ENCODE measurements at regions not wholly inside any gene's neighbourhood (a gene's known extent, or its start where the extent isn't known, plus 50 kb on each side); places are given as distances from the start of the nearest gene placed in this dataset.

GRCh38 chr12:92558215-92558773, 144.5 kb upstream of the PLEKHG7 start:
- POLR2A ChIA-PET (ENCODE audit: low non-redundant PET), result no interaction called here
- Histone ChIP-seq H3K36me3 (ENCODE audit: insufficient read depth, low read length, poor library complexity, severe bottlenecking) (no peaks in the 10 kb centered on the region), H3K27ac (ENCODE audit: low read depth, low read length, poor library complexity, severe bottlenecking) (no peak overlapping the region), H3K27me3 (replicated peaks; ENCODE audit: insufficient read depth, low read depth, low read length, poor library complexity) (no peaks in the 10 kb centered on the region), H3K4me1 (ENCODE audit: insufficient read depth, low read length, poor library complexity, severe bottlenecking) (no peaks in the 10 kb centered on the region), H3K9me3 (ENCODE audit: low read depth, low read length, poor library complexity, severe bottlenecking) (no peaks in the 10 kb centered on the region), H3K4me3 (ENCODE audit: low read depth, low read length, poor library complexity, severe bottlenecking) (no peak overlapping the region)
- CTCF ChIA-PET, result no interaction called here
- no peak for DNase-seq (ENCODE audit: low spot score)
- no TSS peak for BruUV-seq (replicated peaks)
- no peak for TF ChIP-seq EZH2 (IDR thresholded peaks at IDR 0.05; ENCODE audit: borderline replicate concordance, low read depth, low read length, poor library complexity, severe bottlenecking)
- TF ChIP-seq, protein P1, sequence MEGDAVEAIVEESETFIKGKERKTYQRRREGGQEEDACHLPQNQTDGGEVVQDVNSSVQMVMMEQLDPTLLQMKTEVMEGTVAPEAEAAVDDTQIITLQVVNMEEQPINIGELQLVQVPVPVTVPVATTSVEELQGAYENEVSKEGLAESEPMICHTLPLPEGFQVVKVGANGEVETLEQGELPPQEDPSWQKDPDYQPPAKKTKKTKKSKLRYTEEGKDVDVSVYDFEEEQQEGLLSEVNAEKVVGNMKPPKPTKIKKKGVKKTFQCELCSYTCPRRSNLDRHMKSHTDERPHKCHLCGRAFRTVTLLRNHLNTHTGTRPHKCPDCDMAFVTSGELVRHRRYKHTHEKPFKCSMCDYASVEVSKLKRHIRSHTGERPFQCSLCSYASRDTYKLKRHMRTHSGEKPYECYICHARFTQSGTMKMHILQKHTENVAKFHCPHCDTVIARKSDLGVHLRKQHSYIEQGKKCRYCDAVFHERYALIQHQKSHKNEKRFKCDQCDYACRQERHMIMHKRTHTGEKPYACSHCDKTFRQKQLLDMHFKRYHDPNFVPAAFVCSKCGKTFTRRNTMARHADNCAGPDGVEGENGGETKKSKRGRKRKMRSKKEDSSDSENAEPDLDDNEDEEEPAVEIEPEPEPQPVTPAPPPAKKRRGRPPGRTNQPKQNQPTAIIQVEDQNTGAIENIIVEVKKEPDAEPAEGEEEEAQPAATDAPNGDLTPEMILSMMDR (conservative IDR thresholded peaks at IDR 0.05; ENCODE audit: low read depth, low read length), result no peak
- intact Hi-C loops (cut with micrococcal nuclease; ENCODE audit: unreplicated experiment), result no loop called here

DNA sequence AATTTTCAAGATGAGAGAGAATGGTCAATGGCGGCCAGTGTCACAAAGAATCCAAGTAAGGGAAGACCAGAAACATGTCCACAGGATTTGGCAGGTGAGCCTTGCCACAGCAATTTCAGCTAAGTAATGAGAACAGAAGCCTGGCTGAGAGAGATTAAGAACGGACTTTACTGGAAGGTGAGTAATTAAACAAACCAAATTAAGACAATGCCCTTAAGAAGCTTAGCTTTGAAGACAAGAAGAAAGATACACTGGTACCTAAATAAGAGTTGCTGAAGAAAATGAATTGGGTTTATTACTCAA, 145.4 kb upstream of the PLEKHG7 start:
- H3K36me3 ChIP-seq (ENCODE audit: insufficient read depth, low read length, poor library complexity, severe bottlenecking), result no peaks in the 10 kb centered on the region
- no peak overlapping the region for H3K4me3 ChIP-seq (ENCODE audit: low read depth, low read length, poor library complexity, severe bottlenecking)
- no TSS peak for BruUV-seq (replicated peaks)
- ChIA-PET POLR2A (ENCODE audit: low non-redundant PET) (no interaction called here), CTCF (no interaction called here)
- H3K27me3 ChIP-seq (replicated peaks; ENCODE audit: insufficient read depth, low read depth, low read length, poor library complexity), result no peaks in the 10 kb centered on the region
- DNase-seq (ENCODE audit: low spot score), result no peak
- intact Hi-C loops (cut with micrococcal nuclease; ENCODE audit: unreplicated experiment), result no loop called here
- H3K9me3 ChIP-seq (ENCODE audit: low read depth, low read length, poor library complexity, severe bottlenecking), result no peaks in the 10 kb centered on the region
- no peak overlapping the region for H3K27ac ChIP-seq (ENCODE audit: low read depth, low read length, poor library complexity, severe bottlenecking)
- no peaks in the 10 kb centered on the region for H3K4me1 ChIP-seq (ENCODE audit: insufficient read depth, low read length, poor library complexity, severe bottlenecking)
- TF ChIP-seq, protein P1 (conservative IDR thresholded peaks at IDR 0.05; ENCODE audit: low read depth, low read length), result no peak
- no peak for TF ChIP-seq EZH2 (IDR thresholded peaks at IDR 0.05; ENCODE audit: borderline replicate concordance, low read depth, low read length, poor library complexity, severe bottlenecking)

GRCh38 chr12:92556637-92557421, 146.0 kb upstream of the PLEKHG7 start:
- ChIA-PET POLR2A (ENCODE audit: low non-redundant PET) (no interaction called here), CTCF (no interaction called here)
- no peaks in the 10 kb centered on the region for H3K4me1 ChIP-seq (ENCODE audit: insufficient read depth, low read length, poor library complexity, severe bottlenecking)
- no peaks in the 10 kb centered on the region for H3K36me3 ChIP-seq (ENCODE audit: insufficient read depth, low read length, poor library complexity, severe bottlenecking)
- DNase-seq (ENCODE audit: low spot score), result no peak
- H3K9me3 ChIP-seq (ENCODE audit: low read depth, low read length, poor library complexity, severe bottlenecking), result no peaks in the 10 kb centered on the region
- intact Hi-C loops (cut with micrococcal nuclease; ENCODE audit: unreplicated experiment), result no loop called here
- H3K27me3 ChIP-seq (replicated peaks; ENCODE audit: insufficient read depth, low read depth, low read length, poor library complexity), result no peaks in the 10 kb centered on the region
- H3K27ac ChIP-seq (ENCODE audit: low read depth, low read length, poor library complexity, severe bottlenecking), result no peak overlapping the region
- TF ChIP-seq EZH2 (IDR thresholded peaks at IDR 0.05; ENCODE audit: borderline replicate concordance, low read depth, low read length, poor library complexity, severe bottlenecking), result no peak
- TF ChIP-seq, protein P1 (conservative IDR thresholded peaks at IDR 0.05; ENCODE audit: low read depth, low read length), result no peak
- no TSS peak for BruUV-seq (replicated peaks)
- H3K4me3 ChIP-seq (ENCODE audit: low read depth, low read length, poor library complexity, severe bottlenecking), result no peak overlapping the region

All from A673 (cell line).